Transverse colon (tissue), 3 donors: ENCODE measurements at regions not wholly inside any gene's neighbourhood (a gene's known extent, or its start where the extent isn't known, plus 50 kb on each side); places are given as distances from the start of the nearest gene placed in this dataset.

Experiments used
- EP300 ChIP-seq: sonication (generic); formaldehyde crosslinking; IDR thresholded peaks from one replicate; pipeline ENCODE4 v1.6.1; 2017; ENCODE audit warnings: antibody characterized with exemption, low read depth
- POLR2A ChIP-seq: fragments of 450-650 bp; IDR thresholded peaks from one replicate; pipeline ENCODE4 v1.6.1; 2016; ENCODE audit warnings: antibody characterized with exemption, mild to moderate bottlenecking, moderate library complexity
- TF ChIP-seq, protein P1 (sequence below), 5 experiments: fragments of 200-600 bp in 3 of 5; fragments of 450-650 bp in 2 of 5; sonication (generic) in 3 of 5; IDR thresholded peaks; 1 replicate in 2 of 5; 2 replicates in 3 of 5; pipeline ENCODE4 v1.5.1; 2016 to 2017; ENCODE audit warnings: antibody characterized with exemption in 5 of 5, inconsistent platforms in 3 of 5, mild to moderate bottlenecking in 2 of 5, moderate library complexity in 1 of 5

DNA sequence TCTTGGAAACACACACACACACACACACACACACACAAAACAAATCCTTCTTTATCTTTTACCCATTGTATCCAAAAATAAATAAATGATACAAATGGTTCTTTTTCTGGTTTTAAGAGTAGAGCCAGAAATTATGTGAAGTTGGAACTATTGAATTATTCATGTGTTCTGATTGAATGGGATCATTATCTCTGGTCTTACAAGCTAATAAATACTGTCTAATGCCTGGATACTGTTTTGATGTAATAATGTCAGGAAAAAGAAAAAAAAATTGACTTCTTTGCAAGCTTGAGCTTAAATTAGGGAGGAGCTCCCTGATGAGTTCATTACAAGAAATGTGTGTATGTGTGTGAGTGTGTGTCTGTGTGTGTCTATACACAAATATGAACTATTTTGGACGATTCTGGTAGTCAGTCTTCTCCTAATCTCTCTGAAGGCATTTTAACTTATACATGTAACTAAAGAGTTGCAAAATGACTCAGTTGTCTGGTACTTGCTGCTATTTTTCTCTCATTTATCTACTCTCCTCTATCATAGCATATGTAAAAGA is 507.2 kb upstream of the AGTR1 start:
- TF ChIP-seq, protein P1, sequence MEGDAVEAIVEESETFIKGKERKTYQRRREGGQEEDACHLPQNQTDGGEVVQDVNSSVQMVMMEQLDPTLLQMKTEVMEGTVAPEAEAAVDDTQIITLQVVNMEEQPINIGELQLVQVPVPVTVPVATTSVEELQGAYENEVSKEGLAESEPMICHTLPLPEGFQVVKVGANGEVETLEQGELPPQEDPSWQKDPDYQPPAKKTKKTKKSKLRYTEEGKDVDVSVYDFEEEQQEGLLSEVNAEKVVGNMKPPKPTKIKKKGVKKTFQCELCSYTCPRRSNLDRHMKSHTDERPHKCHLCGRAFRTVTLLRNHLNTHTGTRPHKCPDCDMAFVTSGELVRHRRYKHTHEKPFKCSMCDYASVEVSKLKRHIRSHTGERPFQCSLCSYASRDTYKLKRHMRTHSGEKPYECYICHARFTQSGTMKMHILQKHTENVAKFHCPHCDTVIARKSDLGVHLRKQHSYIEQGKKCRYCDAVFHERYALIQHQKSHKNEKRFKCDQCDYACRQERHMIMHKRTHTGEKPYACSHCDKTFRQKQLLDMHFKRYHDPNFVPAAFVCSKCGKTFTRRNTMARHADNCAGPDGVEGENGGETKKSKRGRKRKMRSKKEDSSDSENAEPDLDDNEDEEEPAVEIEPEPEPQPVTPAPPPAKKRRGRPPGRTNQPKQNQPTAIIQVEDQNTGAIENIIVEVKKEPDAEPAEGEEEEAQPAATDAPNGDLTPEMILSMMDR (IDR thresholded peaks at IDR 0.05), result no peak
- no peak for TF ChIP-seq POLR2A
- no peak for TF ChIP-seq EP300
